DMS153 treated with DMSO at 0.1 percent for 48 hours (cell line): ENCODE measurements at regions not wholly inside any gene's neighbourhood (a gene's known extent, or its start where the extent isn't known, plus 50 kb on each side); places are given as distances from the start of the nearest gene placed in this dataset.
A peak's percentile ranks its signal among the peaks of the same experiment; 100 is the strongest.

ENCODE experiments used
- DNase-seq: peaks from one replicate; lab custom pipeline; 2025; ENCODE audit not compliant: unreplicated experiment; lab: John Stamatoyannopoulos, UW

DNA sequence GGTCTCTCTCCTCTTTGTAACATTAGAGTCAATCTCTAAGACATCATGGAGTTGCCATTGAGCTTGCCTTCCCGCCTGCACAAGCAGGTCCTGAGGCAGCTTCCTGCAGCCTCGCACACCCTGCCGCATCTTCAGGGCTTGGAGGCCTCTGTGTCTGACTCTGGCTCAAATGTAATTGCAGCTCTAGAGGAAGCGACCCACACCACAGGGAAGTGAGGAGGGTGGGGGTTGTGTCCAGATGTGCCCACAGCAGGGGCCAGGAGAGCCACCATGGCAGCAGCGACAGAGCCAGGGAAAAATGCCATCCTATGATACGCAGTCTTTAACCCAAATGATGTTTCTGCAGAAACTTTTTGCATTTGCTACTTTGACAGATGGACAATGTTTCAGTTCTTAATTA lies 216.0 kb upstream of the ZNF32 start:
- no peak for DNase-seq

DNA sequence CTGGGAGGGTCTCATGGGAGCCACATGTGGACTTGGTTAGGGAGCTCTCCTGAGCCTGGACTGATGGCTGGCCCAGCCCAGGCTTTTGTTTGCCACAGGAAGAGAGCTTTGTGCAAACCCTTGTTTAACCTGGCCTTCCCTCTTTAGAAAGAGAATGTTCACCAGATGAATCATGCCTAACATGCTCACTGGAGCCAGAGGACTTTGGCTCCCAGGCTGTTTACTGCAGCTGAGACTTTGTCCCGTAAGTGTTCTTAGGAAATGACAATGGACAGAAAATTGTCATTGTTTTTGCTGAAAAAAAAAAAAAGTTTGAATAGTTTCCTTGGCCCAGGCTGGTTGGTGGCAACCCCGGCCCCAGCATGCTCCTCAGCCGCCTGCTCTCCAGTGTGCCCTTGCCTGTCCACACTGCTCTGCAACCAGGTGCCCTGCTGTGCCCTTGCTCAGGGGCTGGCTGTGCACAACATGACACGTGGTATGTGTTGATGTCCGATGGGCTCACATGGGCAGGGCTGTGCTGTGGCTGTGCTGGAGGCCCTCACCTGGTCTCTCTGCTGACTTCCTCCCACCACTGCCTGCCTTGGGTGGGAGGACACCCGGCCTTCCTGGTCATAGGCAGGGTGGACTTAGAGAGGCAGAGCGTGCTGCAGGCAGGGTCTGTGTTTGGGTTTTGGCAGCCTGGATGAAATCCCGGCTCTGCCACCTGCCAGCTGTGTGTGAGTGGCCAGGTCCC lies 215.3 kb upstream of the ZNF32 start:
- no peak for DNase-seq

DNA sequence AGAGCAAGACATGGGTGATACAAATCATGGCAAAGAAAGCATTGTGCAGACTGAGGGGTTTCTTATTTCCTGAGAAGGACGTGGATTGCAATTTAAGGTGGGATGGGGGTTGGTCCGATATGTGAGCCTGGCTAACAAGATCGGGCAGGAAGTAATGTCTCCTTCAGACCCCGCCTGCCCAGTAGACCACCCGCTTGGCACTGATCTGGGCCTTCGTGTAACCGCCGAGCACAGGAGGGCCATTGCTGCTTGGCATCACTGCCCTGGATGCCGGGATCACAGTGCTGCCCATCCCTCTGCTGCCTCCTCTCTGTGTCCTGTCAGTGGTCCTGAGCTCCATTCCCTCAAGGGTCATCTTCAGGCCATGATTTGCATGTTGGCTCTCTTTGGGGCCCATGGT lies 214.6 kb upstream of the ZNF32 start:
- DNase-seq = no peak

DNA sequence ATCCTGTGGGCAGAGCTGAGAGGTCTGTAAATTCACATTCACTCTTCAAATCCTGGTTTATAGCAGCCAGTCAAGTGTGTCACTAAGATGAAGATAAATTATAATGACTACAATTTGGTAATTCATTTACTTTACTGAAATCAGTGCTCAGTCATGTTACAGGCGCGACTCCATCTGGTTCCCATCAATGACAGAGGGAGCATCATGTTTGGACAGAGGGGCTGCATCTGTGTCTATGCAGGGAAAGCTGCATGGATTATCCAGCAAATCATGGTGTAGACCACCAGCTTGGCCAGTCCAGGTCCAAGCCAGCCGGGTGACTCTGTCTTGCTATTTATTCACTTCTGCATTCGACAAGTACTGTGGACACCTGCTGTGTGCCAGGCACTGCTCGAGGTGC lies 214.1 kb upstream of the ZNF32 start:
- DNase-seq = no peak

DNA sequence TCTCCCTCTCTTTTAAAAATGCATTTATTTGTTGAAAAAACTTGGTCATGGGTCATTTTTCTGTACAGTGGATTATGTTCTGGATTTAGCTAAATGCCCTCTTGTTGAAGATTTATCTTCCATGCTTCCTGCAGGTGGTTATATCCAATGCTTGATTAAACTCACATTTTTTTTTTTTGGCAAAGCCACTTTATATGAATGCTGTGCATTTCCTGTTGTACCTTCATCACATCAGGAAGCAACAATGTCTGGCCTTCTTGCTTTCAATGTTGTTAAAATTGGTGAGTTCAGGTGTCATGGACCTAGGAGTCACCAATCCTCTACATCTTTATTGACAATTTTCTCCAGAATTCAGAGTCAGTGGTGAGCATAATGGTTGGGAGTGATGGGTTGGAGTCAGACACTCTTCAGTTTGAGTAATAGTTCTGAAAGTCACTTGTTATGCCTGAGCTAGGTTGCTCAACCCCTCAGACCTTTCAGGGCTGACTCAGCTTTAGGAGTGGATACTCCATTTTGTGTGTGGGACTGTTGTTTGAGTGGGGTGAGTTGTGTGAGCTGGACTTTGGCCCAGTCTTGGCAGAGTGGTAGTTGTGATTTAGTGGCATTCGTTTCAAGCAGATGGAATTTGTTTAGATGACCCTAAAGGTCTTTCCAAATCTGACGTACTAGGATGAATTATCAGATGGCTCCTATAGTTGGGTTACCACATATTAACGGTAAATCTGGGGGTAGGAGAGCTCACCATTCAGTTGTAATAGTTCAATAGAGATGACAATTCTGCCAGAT lies 213.5 kb upstream of the ZNF32 start:
- no peak for DNase-seq

DNA sequence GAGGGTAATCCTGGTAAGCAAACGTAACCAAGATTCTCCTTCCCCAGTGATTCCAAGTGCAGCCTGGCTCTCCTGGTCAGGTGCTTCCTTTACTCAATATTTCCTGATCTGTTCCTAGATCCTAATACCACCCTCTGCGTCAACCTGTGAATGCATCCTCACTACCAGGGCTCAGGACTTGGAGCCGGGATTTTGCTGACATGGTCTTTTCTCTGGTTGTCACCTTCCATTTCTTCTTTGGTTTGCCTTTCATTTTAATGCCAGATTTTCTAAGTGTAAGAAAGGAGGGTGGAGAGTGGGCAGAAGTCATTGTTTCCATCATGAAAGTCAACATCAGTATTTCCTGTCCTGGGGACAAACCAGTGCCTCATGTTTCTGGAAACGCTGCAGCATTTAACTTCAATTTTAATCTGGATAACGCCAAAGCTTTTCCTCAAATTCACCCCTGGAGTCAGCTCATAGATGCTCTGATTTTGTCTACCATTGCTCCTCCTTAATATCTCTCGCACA lies 210.4 kb upstream of the ZNF32 start:
- no peak for DNase-seq

DNA sequence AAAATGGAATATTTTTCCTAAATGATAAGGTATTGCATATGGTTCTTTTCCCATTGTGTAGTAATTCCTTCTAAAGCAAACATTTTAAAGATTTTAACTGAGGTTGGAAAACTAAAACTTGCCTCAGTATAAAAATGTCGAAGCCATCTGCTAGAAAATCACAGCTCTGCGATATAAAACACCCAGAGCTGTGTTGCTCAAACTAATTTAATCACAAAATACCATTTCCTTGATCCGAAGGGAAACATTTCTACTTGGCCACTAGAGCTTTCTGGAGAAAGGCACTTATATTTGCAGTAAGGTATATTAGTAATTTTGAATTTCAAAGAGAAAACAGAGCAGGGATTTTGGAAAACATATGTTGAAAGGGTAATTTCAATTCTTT lies 209.2 kb upstream of the ZNF32 start:
- no peak for DNase-seq

DNA sequence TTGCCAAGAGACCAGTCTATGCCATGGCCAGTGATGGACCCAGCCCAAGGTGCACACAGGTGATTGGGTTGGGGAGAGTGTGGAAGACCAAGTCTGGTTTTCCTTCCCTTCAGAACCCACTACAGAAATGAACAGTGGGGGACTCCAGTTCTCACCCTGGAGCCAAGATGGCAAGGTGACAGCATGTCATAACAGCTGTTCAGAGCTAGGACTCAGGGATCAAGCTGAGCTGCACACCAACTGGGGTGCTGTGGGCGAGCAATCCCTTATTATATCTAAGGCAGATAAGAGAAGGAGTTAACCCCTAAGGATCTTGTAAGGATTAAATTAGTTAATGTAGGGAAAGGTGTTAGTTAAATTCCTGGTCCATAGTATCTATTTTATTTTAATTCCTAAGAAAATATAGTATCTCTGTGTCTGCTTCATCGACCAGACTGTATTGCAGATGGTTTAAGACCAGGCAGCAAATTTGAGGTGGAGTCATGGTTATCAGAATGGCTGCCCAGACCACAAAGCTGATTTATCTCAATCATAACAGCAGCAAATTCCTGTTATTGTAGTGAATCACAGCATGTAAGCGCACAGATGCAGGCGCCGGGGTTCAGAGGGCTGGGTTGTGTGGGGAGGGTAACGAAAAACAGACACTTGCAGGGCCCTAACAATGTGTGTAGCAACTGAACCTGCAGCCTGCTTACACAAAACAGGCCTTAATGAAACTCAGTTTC lies 208.7 kb upstream of the ZNF32 start:
- DNase-seq = no peak

DNA sequence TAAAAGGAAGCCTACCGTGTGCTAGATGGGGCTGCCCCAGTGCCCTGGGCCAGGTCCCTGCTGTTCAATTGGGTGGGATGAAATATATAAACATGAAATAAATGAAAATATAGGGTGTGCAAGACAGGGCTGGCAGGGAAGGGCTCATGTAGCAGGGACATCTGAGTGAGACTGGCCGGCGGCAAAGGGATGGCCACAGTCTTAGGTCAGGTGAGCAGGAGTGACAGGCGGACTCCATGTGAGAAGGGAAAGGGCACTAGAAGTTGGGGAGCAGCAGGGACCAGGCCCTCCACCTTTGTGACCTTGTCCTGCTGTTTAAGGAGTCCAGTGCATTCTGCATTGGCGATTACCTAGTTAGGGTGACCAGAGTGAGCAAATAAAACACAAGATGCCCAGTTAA lies 207.6 kb upstream of the ZNF32 start:
- no peak for DNase-seq

DNA sequence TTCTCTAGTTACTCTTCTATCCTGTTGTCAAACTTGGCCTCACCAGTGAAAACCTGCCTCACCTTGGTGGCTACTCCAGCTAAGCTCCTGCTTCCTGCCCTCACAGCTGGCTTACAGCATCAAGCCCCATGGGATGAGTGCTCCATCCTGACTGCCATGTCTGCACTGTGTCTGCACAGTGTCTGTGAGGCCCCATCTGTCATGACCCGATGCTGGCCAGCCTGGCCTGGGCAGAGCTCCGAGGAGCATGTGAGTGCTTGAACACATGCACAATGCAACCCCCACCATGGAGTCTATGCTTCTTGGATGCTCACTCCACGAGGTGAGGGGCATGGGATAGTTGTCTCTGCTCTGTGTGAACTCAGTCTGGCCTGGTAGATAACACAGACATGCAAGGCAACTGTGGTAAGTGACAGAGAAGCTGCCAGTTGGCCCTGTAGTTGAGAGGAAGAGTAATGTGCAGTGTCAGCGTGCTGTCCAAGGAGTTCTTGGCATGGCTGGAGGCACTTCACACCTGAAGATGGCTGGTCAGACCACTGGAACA lies 207.1 kb upstream of the ZNF32 start:
- DNase-seq = no peak

DNA sequence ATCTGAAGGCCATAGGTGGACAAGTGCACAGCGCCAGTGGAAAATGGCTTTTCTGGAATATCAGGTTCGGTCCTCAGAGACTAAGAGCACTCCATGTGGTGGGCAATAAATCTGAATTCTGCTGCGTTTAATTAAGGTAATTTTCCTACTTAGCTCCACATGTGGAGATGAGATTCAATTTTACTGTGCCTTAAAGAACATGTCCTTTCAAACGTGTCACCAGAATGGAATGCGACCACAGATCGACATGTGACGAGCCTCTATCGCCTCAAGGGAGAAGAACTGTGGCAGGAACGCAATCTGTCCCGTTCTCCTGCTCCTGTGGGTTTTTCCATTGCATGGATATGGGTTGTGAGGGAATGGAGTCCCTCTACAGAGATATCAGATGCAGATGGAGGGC lies 205.3 kb upstream of the ZNF32 start:
- no peak for DNase-seq

DNA sequence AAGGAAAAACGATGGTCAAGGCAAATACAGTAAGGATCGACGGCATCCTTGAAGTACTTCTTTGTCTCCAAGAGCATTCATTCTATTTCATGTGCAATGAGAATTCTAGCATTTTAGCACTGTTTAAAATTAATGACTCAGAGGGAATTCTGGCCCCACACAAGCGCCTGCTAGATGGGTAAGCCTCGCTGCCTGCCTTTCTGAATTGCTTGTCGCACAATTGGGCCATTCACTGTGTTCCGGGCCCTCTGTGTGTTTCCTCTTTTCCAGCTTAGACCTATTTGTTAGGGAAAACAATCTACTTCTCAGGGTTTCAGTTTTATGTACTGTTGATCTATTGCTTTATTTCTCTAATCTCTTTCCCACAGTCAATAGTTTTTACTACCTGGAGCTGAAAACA lies 204.7 kb upstream of the ZNF32 start:
- DNase-seq = no peak

DNA sequence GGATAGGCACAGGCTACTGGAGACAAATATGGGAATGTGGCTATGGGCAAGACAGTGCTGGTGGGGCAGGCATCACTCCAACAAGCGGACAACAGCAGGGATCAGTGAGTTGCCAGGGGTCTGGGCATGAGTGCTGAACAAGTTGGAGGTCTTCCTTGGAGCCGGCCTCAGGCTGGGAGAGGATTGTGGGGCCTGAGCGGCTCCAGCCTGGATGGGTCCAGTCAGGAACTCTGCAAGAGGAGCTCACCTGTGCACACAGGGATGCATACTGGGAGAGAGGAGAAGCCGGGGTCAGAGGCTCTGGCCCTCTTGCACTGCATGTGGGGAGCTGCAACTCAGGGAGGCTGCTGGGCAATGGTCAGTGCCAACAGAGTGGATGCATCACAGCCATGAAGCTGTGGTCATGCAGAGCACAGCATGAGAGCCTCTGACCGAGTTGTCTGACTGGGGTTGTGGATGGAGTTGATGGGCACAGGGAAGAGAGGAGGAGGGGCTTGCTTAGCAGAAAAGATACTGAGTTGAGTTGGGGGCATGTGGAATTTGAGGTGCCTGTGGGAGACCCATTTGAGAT lies 204.0 kb upstream of the ZNF32 start:
- no peak for DNase-seq

DNA sequence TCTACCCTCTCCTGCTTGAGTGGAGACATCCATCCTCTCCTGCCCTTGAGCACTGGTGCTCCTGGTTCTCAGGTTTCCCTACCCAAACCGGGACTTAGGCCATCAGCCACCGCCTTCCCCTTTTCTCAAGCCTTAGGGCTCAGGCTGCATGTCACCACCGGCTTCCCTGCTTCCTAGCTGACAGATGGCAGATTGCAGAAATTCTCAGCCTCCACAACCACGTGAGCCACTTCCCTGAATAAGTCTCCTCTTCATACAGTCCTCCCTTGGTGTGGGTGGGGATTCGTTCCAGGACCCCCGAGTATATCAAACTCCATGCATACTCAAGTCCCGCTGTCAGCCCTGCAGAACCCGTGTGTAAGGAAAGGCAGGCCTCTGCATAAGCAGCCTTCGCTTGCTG lies 203.5 kb upstream of the ZNF32 start:
- DNase-seq = no peak

DNA sequence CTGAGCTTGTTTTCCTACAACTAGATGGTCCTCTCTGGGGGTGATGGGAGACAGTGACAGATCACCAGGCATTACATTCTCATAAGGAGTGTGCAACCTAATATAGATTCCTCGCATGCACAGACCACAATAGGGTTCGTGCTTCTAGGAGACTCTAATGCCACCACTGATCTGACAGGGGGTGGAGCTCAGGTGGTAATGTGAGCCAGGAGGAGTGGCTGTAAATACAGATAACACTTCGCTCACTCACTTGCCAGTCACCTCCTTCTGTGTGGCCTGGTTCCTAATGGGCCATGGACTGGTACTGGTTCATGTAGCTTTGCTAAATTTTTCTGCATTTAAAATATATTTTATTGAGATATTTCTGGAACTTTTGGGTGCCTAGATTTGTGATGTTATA lies 202.3 kb upstream of the ZNF32 start:
- no peak for DNase-seq

DNA sequence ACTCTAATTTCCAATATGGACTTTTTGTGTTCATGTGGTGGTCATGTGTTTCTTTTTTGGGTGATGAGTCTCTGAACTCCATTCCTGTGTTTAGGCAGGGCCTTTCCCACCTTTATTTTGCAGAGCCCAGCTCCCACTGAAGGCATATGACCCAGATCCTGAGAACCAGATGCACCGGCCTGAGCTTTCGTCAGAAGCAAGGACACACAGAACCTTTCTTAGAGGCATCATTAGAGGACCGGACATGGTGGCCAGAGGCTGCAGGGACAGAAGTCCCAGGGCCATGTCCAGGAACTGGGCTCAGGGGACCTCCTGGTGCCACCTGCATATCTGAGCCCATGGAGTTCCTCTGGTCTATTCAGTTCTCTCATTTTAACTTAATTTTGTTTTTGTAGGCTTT lies 200.9 kb upstream of the ZNF32 start:
- no peak for DNase-seq

DNA sequence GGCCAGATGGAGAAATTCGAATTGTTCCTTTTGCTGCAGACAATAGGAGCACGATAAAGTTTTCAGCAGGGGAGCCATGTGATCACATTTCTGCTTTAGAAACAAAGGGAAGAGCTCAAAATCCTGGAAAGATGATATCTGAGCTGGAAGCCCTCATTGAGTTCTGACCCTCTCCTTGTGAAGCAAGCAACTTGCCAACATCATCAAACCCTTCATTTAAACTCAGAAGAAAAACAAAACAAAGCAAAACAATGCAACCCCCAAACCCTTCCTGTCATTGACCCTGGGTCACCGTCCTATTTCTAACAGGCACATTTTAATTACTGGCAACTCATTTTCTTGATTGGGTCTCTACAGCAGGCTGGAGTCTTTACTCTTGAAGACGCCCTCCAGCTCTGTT lies 198.3 kb upstream of the ZNF32 start:
- DNase-seq = no peak

DNA sequence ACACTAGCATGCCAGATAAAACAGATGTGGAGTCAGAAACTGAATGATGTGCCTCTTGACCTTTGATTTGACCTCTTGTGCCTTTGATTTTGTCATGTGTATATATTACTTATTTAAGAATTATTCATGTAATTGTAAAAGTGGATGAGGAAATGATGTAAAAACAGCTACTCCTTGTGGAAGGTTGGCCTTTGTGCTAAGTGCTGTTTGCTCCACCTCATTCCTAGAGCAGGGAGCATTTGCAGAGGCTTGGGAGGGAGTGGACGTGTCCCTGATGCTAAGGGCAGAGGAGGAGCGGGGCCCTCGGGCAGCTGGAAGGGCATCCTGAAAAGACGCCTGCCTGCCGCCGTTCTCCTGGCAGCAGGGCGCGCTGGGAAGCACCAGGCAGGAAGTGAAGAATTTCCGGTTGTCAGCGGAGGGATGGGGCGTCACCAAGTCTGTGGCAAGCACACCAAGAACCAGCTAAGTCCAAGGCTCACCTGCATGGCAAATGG lies 197.6 kb upstream of the ZNF32 start:
- peak; percentile 5 for DNase-seq

DNA sequence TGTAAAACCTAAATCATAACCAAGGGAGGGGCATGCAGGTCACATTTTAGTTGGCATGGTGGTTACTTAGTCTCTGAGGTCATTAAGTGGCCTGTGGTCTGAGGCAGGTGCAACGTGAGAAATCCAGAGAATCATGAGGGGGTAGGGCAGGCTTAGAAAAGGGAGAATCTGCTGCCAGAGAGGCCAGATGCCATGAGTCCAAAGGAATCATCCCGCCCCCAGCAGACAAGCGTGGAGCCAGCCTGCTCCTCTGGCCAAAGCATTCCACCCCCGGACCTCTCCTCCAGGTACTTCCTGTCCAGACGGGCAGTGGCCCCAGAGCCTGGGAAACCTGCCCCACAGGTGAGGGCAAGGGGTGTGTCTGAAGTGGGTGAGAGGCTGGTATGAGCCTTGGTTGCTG lies 196.4 kb upstream of the ZNF32 start:
- no peak for DNase-seq

DNA sequence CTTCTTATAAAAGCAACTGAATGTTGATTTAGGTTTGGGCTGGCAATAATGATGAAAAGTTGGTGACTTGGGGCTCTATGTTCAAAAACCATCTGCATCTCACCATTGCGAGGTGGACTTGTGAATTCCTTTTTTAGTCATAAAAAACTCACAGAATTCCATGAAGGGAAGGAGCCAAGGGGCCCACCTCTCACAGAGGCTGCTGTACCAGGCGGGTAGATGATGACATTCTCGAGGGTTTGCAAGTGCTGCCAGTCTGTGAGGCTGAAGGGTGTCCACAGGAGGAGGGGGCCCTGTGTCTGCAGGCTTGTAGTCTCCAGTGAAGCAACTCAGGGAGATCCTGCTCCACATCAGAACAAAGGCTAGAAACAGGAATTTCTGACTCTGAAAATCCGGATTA lies 195.5 kb upstream of the ZNF32 start:
- DNase-seq = no peak
